Lung microvascular endothelial cell (primary cell): ENCODE measurements at regions not wholly inside any gene's neighbourhood (a gene's known extent, or its start where the extent isn't known, plus 50 kb on each side); places are given as distances from the start of the nearest gene placed in this dataset.

ENCODE experiments used
- DNase-seq, 2 donors: peaks; one replicate each; pipeline versions ENCODE4 v3.0.0 to v3.0.0-alpha.2; 2010; ENCODE audit warnings: low read depth in 2 of 2

- DNase-seq: no peak
These were observed 85.0 kb upstream of the SLC38A4 start for GRCh38 chr12:46910830-46911229.

DNA sequence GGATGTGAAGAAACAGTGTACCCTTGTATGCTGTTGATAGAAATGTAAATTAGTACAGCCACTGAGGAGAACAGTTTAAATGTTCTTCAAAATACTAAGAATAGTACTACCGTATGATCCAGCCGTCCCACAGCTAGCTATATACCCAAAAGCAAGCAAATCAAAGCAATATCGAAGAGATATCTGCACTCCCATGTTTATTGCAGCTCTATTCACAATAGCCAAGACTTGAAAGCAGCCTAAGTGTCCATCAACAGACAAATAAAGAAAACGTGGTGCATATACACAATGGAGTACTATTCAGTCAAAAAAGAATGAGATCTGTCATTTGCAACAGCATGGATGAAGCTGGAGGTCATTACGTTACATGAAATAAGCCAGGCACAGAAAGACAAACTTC, 88.5 kb upstream of the SLC38A4 start:
- no peak for DNase-seq

GRCh38 chr12:46915082-46915481, 89.3 kb upstream of the SLC38A4 start:
- no peak for DNase-seq

GRCh38 chr12:46915836-46916235, 90.0 kb upstream of the SLC38A4 start:
- no peak for DNase-seq

GRCh38 chr12:46916796-46917419, 91.1 kb upstream of the SLC38A4 start:
- DNase-seq: no peak

DNA sequence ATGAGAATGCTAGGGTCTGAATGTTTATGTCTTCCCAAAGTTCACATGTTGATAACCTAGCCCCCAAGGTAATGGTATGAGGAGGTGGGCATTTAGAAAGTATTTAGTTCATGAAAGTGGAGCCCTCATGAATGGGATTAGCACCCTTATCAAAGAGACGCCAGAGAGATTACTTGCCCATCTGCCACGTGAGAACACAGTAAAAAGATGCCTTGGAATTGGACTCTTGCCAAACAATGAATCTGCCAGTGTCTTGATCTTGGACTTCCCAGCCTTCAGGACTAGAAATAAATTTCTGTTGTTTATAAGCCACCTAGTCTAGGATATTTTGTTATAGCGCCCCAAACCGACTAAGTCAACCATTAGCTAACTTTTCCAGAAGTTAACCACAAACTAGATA, 92.0 kb upstream of the SLC38A4 start:
- DNase-seq: no peak

DNA sequence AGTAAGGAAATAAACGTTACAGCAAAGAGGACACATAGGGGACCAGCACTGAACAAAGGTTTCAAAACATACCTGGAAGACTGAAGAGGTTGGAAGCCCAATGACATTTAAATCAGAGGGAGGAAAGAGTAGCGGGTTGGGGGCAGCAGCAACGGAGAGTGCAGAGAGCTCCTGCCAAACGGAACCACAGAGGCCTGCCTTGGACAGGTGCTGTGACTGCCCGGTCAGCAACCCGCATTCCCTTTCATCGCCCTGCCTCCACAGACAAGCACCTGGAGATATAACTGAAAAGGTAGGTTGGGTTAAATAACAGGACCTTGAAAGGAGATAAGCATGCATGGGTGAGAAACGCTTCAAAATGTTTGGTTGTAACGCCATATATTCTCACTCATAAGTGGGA, 92.8 kb upstream of the SLC38A4 start:
- DNase-seq: no peak

DNA sequence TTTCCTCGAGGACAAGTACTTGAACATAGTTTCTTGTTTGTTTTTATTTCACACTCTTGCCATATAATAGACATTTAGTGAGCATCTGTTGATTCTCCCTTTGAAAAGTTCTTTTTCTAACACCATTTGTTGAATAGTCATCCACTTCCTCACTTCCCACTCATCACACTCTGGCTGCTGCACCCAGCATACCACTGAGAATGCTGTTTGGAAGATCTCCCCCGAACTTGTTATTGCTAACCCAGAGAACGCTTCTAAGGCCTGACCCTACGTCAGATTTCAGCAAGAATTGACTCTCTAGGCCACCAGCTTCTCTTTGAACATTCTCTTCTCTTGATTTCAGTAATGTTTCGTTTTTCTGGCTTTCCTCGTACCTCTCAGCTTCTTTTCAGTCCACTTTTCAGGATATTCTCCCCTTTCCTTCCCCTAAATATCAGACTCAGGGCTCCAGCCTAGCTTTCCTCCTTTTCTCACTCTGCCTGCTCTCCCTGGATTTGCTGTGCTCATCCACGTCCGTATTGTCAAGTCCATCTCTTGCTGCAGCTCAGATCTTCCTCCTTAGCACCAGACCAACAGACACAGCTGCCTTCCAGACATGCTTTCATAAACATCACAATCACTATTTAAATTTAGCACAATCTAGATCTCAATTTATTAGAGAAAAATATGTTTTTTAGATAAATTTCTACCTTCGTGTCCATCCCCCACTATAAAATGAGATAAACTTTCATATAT, 94.0 kb upstream of the SLC38A4 start:
- DNase-seq: no peak

DNA sequence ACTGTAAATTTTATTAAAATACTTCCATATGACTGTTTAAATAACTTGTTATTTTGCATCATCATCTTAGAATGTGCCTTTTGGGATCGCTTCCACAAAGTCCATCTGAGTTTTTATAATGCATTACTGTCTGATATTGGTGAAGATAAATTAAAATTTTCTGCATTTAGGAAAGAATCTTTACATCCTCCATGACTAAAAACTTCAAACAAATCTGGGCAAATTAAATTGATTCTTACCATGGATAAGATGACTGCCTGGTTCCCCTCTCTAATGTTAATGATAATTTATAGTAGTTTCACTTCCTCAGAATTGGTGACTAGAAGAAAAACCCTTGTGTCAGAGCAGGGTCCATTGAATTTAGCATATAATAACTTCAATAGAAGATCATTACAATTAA, 94.7 kb upstream of the SLC38A4 start:
- no peak for DNase-seq

DNA sequence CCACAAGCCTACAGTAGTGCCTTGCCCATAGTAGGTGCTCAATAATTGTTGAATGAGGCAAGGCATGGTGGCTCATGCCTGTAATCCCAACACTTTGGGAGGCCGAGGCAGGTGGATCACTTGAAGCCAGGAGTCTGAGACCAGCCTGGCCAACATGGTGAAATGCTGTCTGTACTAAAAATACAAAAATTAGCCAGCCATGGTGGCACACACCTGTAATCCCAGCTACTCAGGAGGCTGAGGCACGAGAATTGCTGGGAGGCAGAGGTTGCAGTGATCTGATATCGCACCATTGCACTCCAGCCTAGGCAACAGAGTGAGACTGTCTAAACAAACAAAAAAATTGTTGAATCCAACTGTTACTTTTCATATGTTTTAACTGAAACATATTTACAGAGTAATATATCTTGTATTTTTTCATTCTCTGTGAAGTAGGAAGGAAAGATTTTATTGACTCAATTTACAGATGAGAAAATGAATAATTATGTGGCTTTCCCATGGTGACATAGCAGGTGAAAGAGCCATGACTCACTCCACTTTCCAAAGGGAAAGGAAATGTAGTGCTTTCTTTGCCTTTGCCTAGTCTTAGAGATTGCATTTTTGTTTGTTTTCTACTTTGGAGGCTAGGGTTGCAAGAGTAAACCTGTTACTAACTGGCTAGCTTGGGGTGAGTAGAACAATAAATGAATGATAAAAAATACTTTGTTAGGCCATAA, 95.4 kb upstream of the SLC38A4 start:
- peak in 1 of 2 donors; percentile 56 for DNase-seq

- DNase-seq: no peak
These were observed 96.0 kb upstream of the SLC38A4 start for GRCh38 chr12:46921764-46922133.

- DNase-seq: no peak
These were observed 100.7 kb upstream of the SLC38A4 start for GRCh38 chr12:46926526-46926925.

- no peak for DNase-seq
These were observed 104.3 kb upstream of the SLC38A4 start for GRCh38 chr12:46930101-46930500.

GRCh38 chr12:46933947-46934346, 108.2 kb upstream of the SLC38A4 start:
- peak; percentile 68 to 77 for DNase-seq

DNA sequence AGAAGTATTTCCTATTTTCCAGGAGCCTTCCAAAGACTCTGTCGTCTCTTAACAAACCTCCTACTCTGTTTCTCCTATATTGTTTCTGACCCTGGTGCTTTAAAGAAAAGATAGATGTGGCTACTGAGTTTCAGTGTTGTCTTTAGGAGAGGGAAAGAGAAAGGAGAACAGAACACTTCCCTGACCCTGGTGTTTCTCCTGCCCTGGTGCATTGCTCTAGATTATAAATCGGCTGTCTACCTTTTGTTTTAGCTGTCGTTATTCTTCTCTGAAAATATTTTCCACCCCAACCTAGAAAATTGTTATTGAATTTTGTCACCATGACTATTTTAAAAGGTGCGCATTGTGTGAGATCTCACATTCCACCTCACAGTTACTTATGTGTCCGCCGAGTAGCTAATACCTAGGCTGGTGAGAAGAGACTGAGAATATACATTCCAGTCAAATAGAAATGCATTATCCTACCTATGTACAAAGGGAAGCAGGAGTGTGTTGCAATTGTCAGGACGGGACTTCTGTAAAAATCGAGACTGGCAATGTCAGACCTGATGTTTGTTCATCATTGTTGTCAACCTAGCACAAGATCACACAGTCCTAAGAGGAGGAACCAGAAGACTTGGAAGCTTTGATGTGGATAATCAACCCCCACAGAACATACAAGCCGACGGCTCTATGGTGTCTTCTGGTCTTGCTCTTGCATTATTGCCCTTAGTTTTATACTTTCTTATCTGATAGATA, 108.7 kb upstream of the SLC38A4 start:
- DNase-seq: no peak

DNA sequence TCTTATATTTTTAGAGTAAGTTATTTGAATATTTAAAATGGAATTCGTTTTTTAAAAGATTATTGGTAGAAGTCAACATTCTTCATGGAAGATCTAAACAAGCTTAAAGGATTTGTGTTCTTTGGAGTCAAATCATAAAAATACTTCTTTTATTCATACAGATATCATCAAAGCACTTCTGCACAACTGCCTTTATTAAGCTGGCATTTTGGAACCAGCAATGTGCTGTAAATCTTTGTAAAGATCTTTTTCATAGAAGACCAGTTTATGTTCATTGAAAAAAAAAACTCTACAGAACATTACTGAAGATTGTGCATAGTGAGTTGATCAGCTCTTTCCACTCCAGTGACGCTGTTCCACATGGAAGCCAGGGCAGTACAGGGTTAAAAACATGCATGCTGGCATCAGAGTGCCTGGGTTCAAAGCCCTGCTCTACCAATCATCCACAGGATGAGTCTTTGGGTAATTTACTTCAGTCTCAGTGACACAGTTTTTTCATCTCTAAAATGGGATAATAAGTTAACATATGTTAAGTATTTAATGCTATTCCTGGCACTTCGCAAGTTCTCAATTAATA, 109.6 kb upstream of the SLC38A4 start:
- no peak for DNase-seq

- no peak for DNase-seq
These were observed 110.2 kb upstream of the SLC38A4 start for GRCh38 chr12:46936042-46936441.

- DNase-seq: no peak
These were observed 112.4 kb upstream of the SLC38A4 start for GRCh38 chr12:46938071-46938678.

DNA sequence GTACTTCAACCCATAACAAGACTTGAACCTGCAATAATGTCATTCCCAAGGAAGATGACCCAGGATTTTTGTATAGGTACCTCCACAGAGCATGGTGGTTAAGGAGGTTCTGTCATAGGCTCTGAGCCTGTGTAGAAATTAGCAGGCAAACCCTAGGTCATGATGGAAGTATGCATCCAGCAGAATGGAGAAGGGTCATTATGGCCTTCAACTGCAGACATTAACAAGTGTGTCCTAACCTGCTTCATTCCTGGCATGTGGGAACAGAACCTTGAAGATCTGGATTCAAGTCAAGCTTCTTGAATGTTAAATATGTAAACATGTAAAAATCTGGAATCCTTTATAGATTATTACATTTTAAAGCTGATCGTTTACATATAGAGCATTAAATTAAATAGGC, 116.2 kb upstream of the SLC38A4 start:
- no peak for DNase-seq

GRCh38 chr12:46942579-46942978, 116.8 kb upstream of the SLC38A4 start:
- peak in 1 of 2 donors; percentile 57 for DNase-seq

DNA sequence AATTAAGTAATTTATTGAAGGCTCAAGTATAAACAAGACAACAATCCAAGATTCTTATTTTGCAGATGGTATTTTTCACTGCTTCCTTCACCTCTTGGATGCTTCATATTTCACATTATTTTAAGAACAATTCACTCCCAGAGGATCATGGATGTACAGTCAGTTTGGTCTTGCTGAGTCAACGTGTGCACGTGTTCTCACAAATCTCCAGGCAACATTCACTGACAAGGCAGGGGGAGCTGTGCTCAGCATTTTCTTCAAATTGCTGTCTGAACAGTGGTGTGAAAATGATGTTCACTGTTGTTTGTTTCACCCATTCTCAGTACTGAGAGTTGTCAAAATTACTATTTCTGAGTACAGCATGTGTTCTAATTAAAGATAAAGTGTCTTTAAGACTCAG, 118.3 kb upstream of the SLC38A4 start:
- DNase-seq: peak; percentile 5 to 69
